Activated T-helper 2 cell treated with anti-CD3 and anti-CD28 coated beads, Interferon-gamma antibody, Interleukin-2, Interleukin-4, amounts not matched to agents 10 μg/mL and 5 μg/mL and 100 μg/mL, durations not matched to agents 14 hours and 24 hours and 36 hours (primary cell): ENCODE measurements at regions not wholly inside any gene's neighbourhood (a gene's known extent, or its start where the extent isn't known, plus 50 kb on each side); places are given as distances from the start of the nearest gene placed in this dataset.

ENCODE experiments used
- DNase-seq: peaks from one replicate; pipeline ENCODE4 v3.0.0; 2021; ENCODE audit warnings: low spot score
- H3K27ac Mint-ChIP-seq: one replicate; pipeline ENCODE4 v1.8.0; 2021; ENCODE audit warnings: mixed read lengths
- H3K27me3 Mint-ChIP-seq: one replicate; pipeline ENCODE4 v1.8.0; 2021; ENCODE audit warnings: low read depth, mixed read lengths
- H3K36me3 Mint-ChIP-seq: one replicate; pipeline ENCODE4 v1.8.0; 2021; ENCODE audit warnings: low read depth, mixed read lengths
- H3K4me1 Mint-ChIP-seq: one replicate; pipeline ENCODE4 v1.8.0; 2021; ENCODE audit warnings: low read depth, mixed read lengths
- H3K4me3 Mint-ChIP-seq: one replicate; pipeline ENCODE4 v1.8.0; 2021; ENCODE audit warnings: low read depth, mild to moderate bottlenecking, moderate library complexity, mixed read lengths
- H3K9me3 Mint-ChIP-seq: one replicate; pipeline ENCODE4 v1.8.0; 2021; ENCODE audit warnings: mixed read lengths
- intact Hi-C: fragments of 100-400 bp; cut with micrococcal nuclease; formaldehyde crosslinking; loops from one replicate; pipeline ENCODE4 v1.15.1; 2023

GRCh38 chr16:6155271-6155670, 1057.7 kb upstream of the EEF2KMT start:
- Mint-ChIP-seq H3K27ac (no peak overlapping the region), H3K36me3 (no peaks in the 10 kb centered on the region), H3K4me3 (no peak overlapping the region), H3K9me3 (peaks cover 31% of the 10 kb centered on the region), H3K4me1 (no peaks in the 10 kb centered on the region), H3K27me3 (no peaks in the 10 kb centered on the region)
- intact Hi-C loops: no loop called here
- DNase-seq: no peak

- Mint-ChIP-seq H3K27ac (no peak overlapping the region), H3K4me1 (no peaks in the 10 kb centered on the region), H3K27me3 (no peaks in the 10 kb centered on the region), H3K36me3 (no peaks in the 10 kb centered on the region), H3K9me3 (peaks cover 28% of the 10 kb centered on the region), H3K4me3 (no peak overlapping the region)
- intact Hi-C loops: no loop called here
- DNase-seq: no peak
Measured at GRCh38 chr16:6153901-6154300, 1056.3 kb upstream of the EEF2KMT start.

- Mint-ChIP-seq H3K36me3 (no peaks in the 10 kb centered on the region), H3K9me3 (peaks cover 43% of the 10 kb centered on the region), H3K27ac (no peak overlapping the region), H3K4me3 (no peak overlapping the region), H3K27me3 (no peaks in the 10 kb centered on the region), H3K4me1 (no peaks in the 10 kb centered on the region)
- intact Hi-C loops: no loop called here
- no peak for DNase-seq
Measured at GRCh38 chr16:6149031-6149430, 1051.4 kb upstream of the EEF2KMT start.

GRCh38 chr16:6148361-6148760, 1050.8 kb upstream of the EEF2KMT start:
- no peak for DNase-seq
- H3K4me1 Mint-ChIP-seq: no peaks in the 10 kb centered on the region
- H3K4me3 Mint-ChIP-seq: no peak overlapping the region
- intact Hi-C loops: no loop called here
- peaks cover 49% of the 10 kb centered on the region for H3K9me3 Mint-ChIP-seq
- H3K27ac Mint-ChIP-seq: no peak overlapping the region
- H3K27me3 Mint-ChIP-seq: no peaks in the 10 kb centered on the region
- H3K36me3 Mint-ChIP-seq: no peaks in the 10 kb centered on the region

GRCh38 chr16:6146874-6147425, 1049.4 kb upstream of the EEF2KMT start:
- H3K27ac Mint-ChIP-seq: no peak overlapping the region
- intact Hi-C loops: no loop called here
- no peaks in the 10 kb centered on the region for H3K36me3 Mint-ChIP-seq
- no peaks in the 10 kb centered on the region for H3K4me1 Mint-ChIP-seq
- no peak overlapping the region for H3K4me3 Mint-ChIP-seq
- no peaks in the 10 kb centered on the region for H3K27me3 Mint-ChIP-seq
- DNase-seq: no peak
- peaks cover 54% of the 10 kb centered on the region for H3K9me3 Mint-ChIP-seq

GRCh38 chr16:6146356-6146755, 1048.8 kb upstream of the EEF2KMT start:
- Mint-ChIP-seq H3K4me3 (no peak overlapping the region), H3K27me3 (no peaks in the 10 kb centered on the region), H3K9me3 (peaks cover 52% of the 10 kb centered on the region), H3K4me1 (no peaks in the 10 kb centered on the region), H3K36me3 (no peaks in the 10 kb centered on the region), H3K27ac (no peak overlapping the region)
- intact Hi-C loops: no loop called here
- no peak for DNase-seq

GRCh38 chr16:6144463-6144862, 1046.9 kb upstream of the EEF2KMT start:
- no peak for DNase-seq
- Mint-ChIP-seq H3K9me3 (peaks cover 55% of the 10 kb centered on the region), H3K4me1 (no peaks in the 10 kb centered on the region), H3K27ac (no peak overlapping the region), H3K4me3 (no peak overlapping the region), H3K36me3 (no peaks in the 10 kb centered on the region), H3K27me3 (no peaks in the 10 kb centered on the region)
- intact Hi-C loops: no loop called here

GRCh38 chr16:6143020-6143419, 1045.4 kb upstream of the EEF2KMT start:
- Mint-ChIP-seq H3K27me3 (no peaks in the 10 kb centered on the region), H3K27ac (no peak overlapping the region), H3K4me3 (no peak overlapping the region), H3K9me3 (peaks cover 59% of the 10 kb centered on the region), H3K36me3 (no peaks in the 10 kb centered on the region), H3K4me1 (no peaks in the 10 kb centered on the region)
- DNase-seq: no peak
- intact Hi-C loops: no loop called here

GRCh38 chr16:6133009-6133557, 1035.5 kb upstream of the EEF2KMT start:
- H3K27ac Mint-ChIP-seq: no peak overlapping the region
- no peak overlapping the region for H3K4me3 Mint-ChIP-seq
- H3K9me3 Mint-ChIP-seq: peaks cover 45% of the 10 kb centered on the region

GRCh38 chr16:6132121-6132520, 1034.5 kb upstream of the EEF2KMT start:
- Mint-ChIP-seq H3K4me3 (no peak overlapping the region), H3K36me3 (no peaks in the 10 kb centered on the region), H3K27me3 (no peaks in the 10 kb centered on the region), H3K9me3 (peaks cover 45% of the 10 kb centered on the region), H3K27ac (no peak overlapping the region), H3K4me1 (no peaks in the 10 kb centered on the region)
- DNase-seq: no peak
- intact Hi-C loops: no loop called here

More at GRCh38 chr16:6133009-6133557, 1035.5 kb upstream of the EEF2KMT start:
- no peaks in the 10 kb centered on the region for H3K4me1 Mint-ChIP-seq
- no peaks in the 10 kb centered on the region for H3K36me3 Mint-ChIP-seq
- DNase-seq: no peak
- intact Hi-C loops: no loop called here
- no peaks in the 10 kb centered on the region for H3K27me3 Mint-ChIP-seq

- Mint-ChIP-seq H3K9me3 (peaks cover 43% of the 10 kb centered on the region), H3K36me3 (no peaks in the 10 kb centered on the region), H3K4me3 (no peak overlapping the region), H3K27me3 (no peaks in the 10 kb centered on the region), H3K27ac (no peak overlapping the region), H3K4me1 (no peaks in the 10 kb centered on the region)
- intact Hi-C loops: no loop called here
- DNase-seq: no peak
Measured at GRCh38 chr16:6131526-6132050, 1034.0 kb upstream of the EEF2KMT start.

- H3K27ac Mint-ChIP-seq: no peak overlapping the region
- peaks cover 38% of the 10 kb centered on the region for H3K9me3 Mint-ChIP-seq
- intact Hi-C loops: no loop called here
- no peaks in the 10 kb centered on the region for H3K36me3 Mint-ChIP-seq
- H3K4me1 Mint-ChIP-seq: no peaks in the 10 kb centered on the region
- H3K4me3 Mint-ChIP-seq: no peak overlapping the region
- H3K27me3 Mint-ChIP-seq: no peaks in the 10 kb centered on the region
- no peak for DNase-seq
Measured at GRCh38 chr16:6125483-6126259, 1028.1 kb upstream of the EEF2KMT start.

GRCh38 chr16:6124136-6124535, 1026.5 kb upstream of the EEF2KMT start:
- Mint-ChIP-seq H3K27ac (no peak overlapping the region), H3K27me3 (no peaks in the 10 kb centered on the region), H3K4me1 (no peaks in the 10 kb centered on the region), H3K9me3 (peaks cover 41% of the 10 kb centered on the region), H3K36me3 (no peaks in the 10 kb centered on the region), H3K4me3 (no peak overlapping the region)
- no peak for DNase-seq
- intact Hi-C loops: no loop called here
